H1 (cell line): ENCODE measurements at regions not wholly inside any gene's neighbourhood (a gene's known extent, or its start where the extent isn't known, plus 50 kb on each side); places are given as distances from the start of the nearest gene placed in this dataset.

Experiments used
- CTCF ChIA-PET: fragments of 300-600 bp; sonication (Branson Sonifier 250); formaldehyde crosslinking; loops from one replicate; lab custom pipeline; 2021; ENCODE audit not compliant: partially characterized antibody; lab: Charles Lee
- POLR2A ChIA-PET: fragments of 300-600 bp; sonication (Branson Sonifier 250); formaldehyde crosslinking; loops from one replicate; lab custom pipeline; 2021; ENCODE audit warnings: inconsistent platforms; ENCODE audit not compliant: partially characterized antibody; lab: Charles Lee
- DNase-seq, 2 experiments: peaks; one replicate each; pipeline versions ENCODE4 v3.0.0 to v3.0.0-alpha.2; 2010 to 2022; ENCODE audit warnings: low spot score in 2 of 2, low read depth in 1 of 2, mixed read lengths in 1 of 2
- FAIRE-seq: peaks from 2 replicates; lab custom pipeline; 2011; peaks lifted over from hg19 to GRCh38; lab: Jason Lieb, UNC
- H2AFZ ChIP-seq: 2 replicates; pipeline ENCODE4 v1.8.1; 2012; ENCODE audit warnings: low read length, inconsistent platforms
- H2AK5ac ChIP-seq: 2 replicates; pipeline ENCODE4 v1.6.1; 2013; ENCODE audit warnings: low read depth, low read length
- H2BK120ac ChIP-seq: replicated peaks from 2 replicates; pipeline ENCODE3; 2013; ENCODE audit warnings: low read depth, low read length, inconsistent platforms
- H2BK12ac ChIP-seq: 2 replicates; pipeline ENCODE4 v1.6.1; 2013; ENCODE audit warnings: low read depth, low read length
- H2BK15ac ChIP-seq: 2 replicates; pipeline ENCODE4 v1.6.1; 2013; ENCODE audit warnings: low read length
- H2BK20ac ChIP-seq: 2 replicates; pipeline ENCODE4 v1.6.1; 2013; ENCODE audit warnings: low read length
- H2BK5ac ChIP-seq: 2 replicates; pipeline ENCODE4 v1.6.1; 2013; ENCODE audit warnings: low read depth, low read length
- H3K14ac ChIP-seq: 2 replicates; pipeline ENCODE4 v1.6.1; 2013; ENCODE audit warnings: inconsistent platforms; ENCODE audit not compliant: insufficient read length
- H3K18ac ChIP-seq: 2 replicates; pipeline ENCODE4 v1.6.1; 2013; ENCODE audit warnings: low read length; ENCODE audit errors: extremely low read depth
- H3K23ac ChIP-seq: 2 replicates; pipeline ENCODE4 v1.6.1; 2013; ENCODE audit warnings: inconsistent platforms; ENCODE audit not compliant: insufficient read length
- H3K23me2 ChIP-seq: 2 replicates; pipeline ENCODE4 v1.6.1; 2013; ENCODE audit warnings: low read depth, low read length
- H3K27ac ChIP-seq: 2 replicates; pipeline ENCODE4 v1.6.1; 2011; ENCODE audit warnings: low read depth, low read length, inconsistent platforms
- H3K27me3 ChIP-seq, 4 experiments: replicated peaks in 1 of 4; 1 replicate in 1 of 4; 2 replicates in 3 of 4; pipeline versions ENCODE4 v1.6.1 to v1.8.1; 2011 to 2013; ENCODE audit warnings: low read length in 3 of 4, mild to moderate bottlenecking in 3 of 4, inconsistent platforms in 2 of 4, mixed read lengths in 2 of 4, moderate library complexity in 1 of 4; ENCODE audit not compliant: control insufficient read depth in 3 of 4, insufficient read depth in 3 of 4; ENCODE audit errors: extremely low read depth in 1 of 4
- H3K36me3 ChIP-seq, 4 experiments: 2 replicates each; pipeline versions ENCODE4 v1.6.1 to v1.8.1; 2011 to 2013; ENCODE audit warnings: mild to moderate bottlenecking in 4 of 4, low read length in 3 of 4, moderate library complexity in 2 of 4, control low read depth in 1 of 4, inconsistent platforms in 1 of 4; ENCODE audit not compliant: insufficient read depth in 4 of 4, control insufficient read depth in 2 of 4
- H3K4ac ChIP-seq: replicated peaks from 2 replicates; pipeline ENCODE3; 2013; ENCODE audit warnings: low read length, low read depth, mixed read lengths, inconsistent platforms; ENCODE audit not compliant: insufficient read length
- H3K4me1 ChIP-seq, 4 experiments: replicated peaks in 1 of 4; 1 replicate in 1 of 4; 2 replicates in 3 of 4; pipeline versions ENCODE4 v1.6.1 to v1.8.1; 2011 to 2013; ENCODE audit warnings: low read length in 3 of 4, inconsistent platforms in 2 of 4, mixed read lengths in 1 of 4; ENCODE audit not compliant: insufficient read depth in 4 of 4, control insufficient read depth in 3 of 4
- H3K4me2 ChIP-seq, 2 experiments: 2 replicates each; pipeline versions ENCODE4 v1.6.1 to v1.8.1; 2011 to 2013; ENCODE audit warnings: low read depth in 2 of 2, low read length in 2 of 2, control low read depth in 1 of 2, inconsistent platforms in 1 of 2, mild to moderate bottlenecking in 1 of 2; ENCODE audit not compliant: insufficient read depth in 1 of 2
- H3K4me3 ChIP-seq, 4 experiments: fragments of 200-600, 300-600 bp in 1 of 4; sonication (generic), shearing (Covaris generic), sonication (Bioruptor Twin) in 1 of 4; 2 replicates each; pipeline versions ENCODE4 v1.5.1 to v1.8.1; 2011 to 2016; ENCODE audit warnings: low read length in 4 of 4, low read depth in 3 of 4, control low read depth in 2 of 4, inconsistent platforms in 2 of 4, mild to moderate bottlenecking in 2 of 4, mixed read lengths in 1 of 4, moderate library complexity in 1 of 4; ENCODE audit not compliant: insufficient read depth in 2 of 4; ENCODE audit errors: extremely low read depth in 1 of 4
- H3K56ac ChIP-seq: replicated peaks from 2 replicates; pipeline ENCODE3; 2013; ENCODE audit warnings: low read depth, mild to moderate bottlenecking, mixed read lengths, low read length, inconsistent platforms; ENCODE audit not compliant: insufficient read length
- H3K79me1 ChIP-seq: 2 replicates; pipeline ENCODE4 v1.6.1; 2013; ENCODE audit warnings: low read depth, low read length, control low read depth
- H3K79me2 ChIP-seq, 2 experiments: 2 replicates each; pipeline versions ENCODE4 v1.6.1 to v1.8.1; 2012 to 2013; ENCODE audit warnings: low read length in 2 of 2, mild to moderate bottlenecking in 2 of 2, inconsistent platforms in 1 of 2; ENCODE audit not compliant: insufficient read depth in 2 of 2, control insufficient read depth in 1 of 2
- H3K9ac ChIP-seq, 4 experiments: replicated peaks in 1 of 4; 1 replicate in 1 of 4; 2 replicates in 3 of 4; pipeline versions ENCODE4 v1.6.1 to v1.8.1; 2011 to 2013; ENCODE audit warnings: low read depth in 3 of 4, low read length in 3 of 4, control low read depth in 2 of 4, mild to moderate bottlenecking in 2 of 4, moderate library complexity in 2 of 4, inconsistent platforms in 1 of 4; ENCODE audit errors: extremely low read depth in 1 of 4
- H3K9me3 ChIP-seq, 2 experiments: 2 replicates each; pipeline versions ENCODE4 v1.6.1 to v1.8.1; 2012 to 2013; ENCODE audit warnings: mild to moderate bottlenecking in 2 of 2, moderate library complexity in 2 of 2, control low read depth in 1 of 2, inconsistent platforms in 1 of 2, low read depth in 1 of 2, low read length in 1 of 2, mixed read lengths in 1 of 2; ENCODE audit not compliant: insufficient read depth in 2 of 2
- H4K20me1 ChIP-seq, 2 experiments: replicated peaks in 1 of 2; 2 replicates each; pipeline versions ENCODE3 to v1.8.1; 2011 to 2013; ENCODE audit warnings: inconsistent platforms in 2 of 2, low read length in 2 of 2, mild to moderate bottlenecking in 1 of 2; ENCODE audit not compliant: insufficient read depth in 2 of 2, control insufficient read depth in 1 of 2
- H4K5ac ChIP-seq: 2 replicates; pipeline ENCODE4 v1.6.1; 2013; ENCODE audit warnings: low read length, low read depth, mixed read lengths, inconsistent platforms; ENCODE audit not compliant: insufficient read length
- H4K8ac ChIP-seq: 2 replicates; pipeline ENCODE4 v1.8.0; 2013; ENCODE audit warnings: mild to moderate bottlenecking, moderate library complexity, low read length, inconsistent platforms; ENCODE audit not compliant: insufficient read depth; ENCODE audit errors: extremely low read depth
- H4K91ac ChIP-seq: replicated peaks from 2 replicates; pipeline ENCODE3; 2013; ENCODE audit warnings: low read length, mixed read lengths, inconsistent platforms; ENCODE audit not compliant: insufficient read length
- ATF3 ChIP-seq: IDR thresholded peaks from 2 replicates; pipeline ENCODE4 v1.6.1; 2011; ENCODE audit warnings: low read depth, mild to moderate bottlenecking, low read length; ENCODE audit not compliant: insufficient read depth
- BACH1 ChIP-seq: IDR thresholded peaks from 2 replicates; pipeline ENCODE4 v1.6.1; 2012; ENCODE audit warnings: low read length, improper control_type of control experiment
- BCL11A ChIP-seq, 2 experiments: IDR thresholded peaks; one replicate each; pipeline ENCODE4 v1.6.1; 2011; ENCODE audit warnings: low read depth in 2 of 2, low read length in 2 of 2, mild to moderate bottlenecking in 2 of 2
- CBX8 ChIP-seq: fragments of 300-800, 300-1000 bp; sonication (generic); IDR thresholded peaks from 2 replicates; pipeline ENCODE4 v1.7.1; 2016; ENCODE audit warnings: low read depth, low read length, borderline replicate concordance
- CTBP2 ChIP-seq: IDR thresholded peaks from 2 replicates; pipeline ENCODE4 v1.7.0; 2011; ENCODE audit warnings: borderline replicate concordance, mild to moderate bottlenecking, moderate library complexity, mixed read lengths, low read length; ENCODE audit not compliant: insufficient read depth, insufficient read length
- FOSL1 ChIP-seq: IDR thresholded peaks from 2 replicates; pipeline ENCODE4 v1.6.1; 2011; ENCODE audit warnings: mild to moderate bottlenecking, low read depth, low read length, moderate library complexity; ENCODE audit not compliant: insufficient read depth
- GABPA ChIP-seq: IDR thresholded peaks from 2 replicates; pipeline ENCODE4 v1.6.1; 2011; ENCODE audit warnings: mild to moderate bottlenecking, low read length, moderate library complexity, borderline replicate concordance; ENCODE audit not compliant: insufficient read depth
- GTF2F1 ChIP-seq: IDR thresholded peaks from 2 replicates; pipeline ENCODE4 v1.6.1; 2012; ENCODE audit warnings: low read depth, low read length, improper control_type of control experiment, borderline replicate concordance
- JUN ChIP-seq: IDR thresholded peaks from 2 replicates; pipeline ENCODE4 v1.6.1; 2011; ENCODE audit warnings: low read depth, mild to moderate bottlenecking, improper control_type of control experiment, low read length
- RBBP5 ChIP-seq: IDR thresholded peaks from 2 replicates; pipeline ENCODE4 v1.7.1; 2012; ENCODE audit warnings: low read depth, mild to moderate bottlenecking, inconsistent platforms, low read length, moderate library complexity, borderline replicate concordance
- SP1 ChIP-seq: IDR thresholded peaks from 2 replicates; pipeline ENCODE4 v1.6.1; 2011; ENCODE audit warnings: low read depth, low read length
- SUZ12 ChIP-seq: fragments of 200-600 bp; sonication (generic); IDR thresholded peaks from 2 replicates; pipeline ENCODE4 v1.6.1; 2012; ENCODE audit warnings: mild to moderate bottlenecking, inconsistent platforms, low read length, moderate library complexity, mixed read lengths
- TBP ChIP-seq: IDR thresholded peaks from 2 replicates; pipeline ENCODE4 v1.6.1; 2011; ENCODE audit warnings: low read depth, low read length, improper control_type of control experiment
- TCF12 ChIP-seq: IDR thresholded peaks from 2 replicates; pipeline ENCODE4 v1.6.1; 2011; ENCODE audit warnings: low read depth, mild to moderate bottlenecking, low read length
- TEAD4 ChIP-seq: IDR thresholded peaks from 2 replicates; pipeline ENCODE4 v1.6.1; 2012; ENCODE audit warnings: low read depth, low read length, inconsistent platforms, mixed read lengths
- WGBS, 2 experiments: shearing (Covaris generic) in 1 of 2; methylation state at CpG; one replicate each; pipeline versions ENCODE4 v1.1.6 to v1.1.7; 2013 to 2015; ENCODE audit warnings: low lambda C conversion rate in 2 of 2, mixed read lengths in 2 of 2, inconsistent platforms in 1 of 2, low coverage in 1 of 2, missing lambda C conversion rate in 1 of 2; ENCODE audit not compliant: insufficient replicate concordance in 2 of 2, insufficient coverage in 1 of 2, insufficient read length in 1 of 2; ENCODE audit errors: extremely low coverage in 1 of 2, missing lambda C conversion rate in 1 of 2; 5-methylcytosine and 5-hydroxymethylcytosine counted together

- Histone ChIP-seq H3K27ac (no peak overlapping the region), H2BK5ac (no peak overlapping the region), H3K79me2 (no peaks in the 10 kb centered on the region), H3K4ac (no peak overlapping the region), H3K36me3 (no peaks in the 10 kb centered on the region), H3K23ac (no peak overlapping the region), H3K56ac (no peak overlapping the region), H3K18ac (no peak overlapping the region), H2AFZ (no peak overlapping the region), H4K5ac (no peak overlapping the region), H3K23me2 (no peaks in the 10 kb centered on the region), H2BK120ac (no peak overlapping the region), H2AK5ac (no peak overlapping the region), H3K14ac (no peak overlapping the region), H3K4me2 (no peak overlapping the region), H4K91ac (no peak overlapping the region), H2BK15ac (no peak overlapping the region), H2BK12ac (no peak overlapping the region), H4K8ac (no peak overlapping the region), H2BK20ac (no peak overlapping the region), H3K27me3 (no peaks in the 10 kb centered on the region), H3K9ac (no peak overlapping the region), H3K4me1 (no peaks in the 10 kb centered on the region), H3K4me3 (no peak overlapping the region), H4K20me1 (no peaks in the 10 kb centered on the region), H3K9me3 (0 out of 4 replicates have a peak, but pooled peaks cover 0 to 5% of the 10 kb centered on the region in 2 experiments), H3K79me1 (no peaks in the 10 kb centered on the region)
- DNase-seq (no peak), FAIRE-seq (no peak)
- ChIA-PET CTCF (interaction anchor here (0.9 to 1.5 kb wide), 2 partner anchors 9 to 16 kb away, joined by 3 read pairs; no protein-coding TSS in a partner anchor), POLR2A (no interaction called here)
- WGBS, 2 experiments, result 92% methylated on average over 1 of the region's 1 CpG; no CpG with 5 or more reads in 1 of the 2 experiments
- no peak for TF ChIP-seq FOSL1
- no peak for TF ChIP-seq CBX8
- no peak for TF ChIP-seq TEAD4
- TF ChIP-seq GTF2F1, result no peak
- TF ChIP-seq ATF3, result no peak
- TF ChIP-seq SUZ12, result no peak
- no peak for TF ChIP-seq CTBP2
- no peak for TF ChIP-seq SP1
- TF ChIP-seq GABPA, result no peak
- TF ChIP-seq TCF12, result no peak
- TF ChIP-seq BCL11A (IDR thresholded peaks at IDR 0.05; ENCODE audit: low read depth in 2 of 2, low read length in 2 of 2), result no peak
- TF ChIP-seq RBBP5, result no peak
- no peak for TF ChIP-seq JUN
- TF ChIP-seq TBP, result no peak
- no peak for TF ChIP-seq BACH1
Observed at GRCh38 chr5:40440746-40441145, 239.0 kb upstream of the PTGER4 start.
